CD14-positive monocyte (primary cell): ENCODE measurements at regions not wholly inside any gene's neighbourhood (a gene's known extent, or its start where the extent isn't known, plus 50 kb on each side); places are given as distances from the start of the nearest gene placed in this dataset.

Experiments
- DNase-seq, 3 donors: peaks; one replicate each; pipeline ENCODE4 v3.0.0-alpha.2; 2011 to 2022
- H2AFZ ChIP-seq: 2 replicates; pipeline ENCODE4 v1.6.0; 2012; ENCODE audit warnings: mild to moderate bottlenecking, low read depth, low read length, inconsistent platforms; ENCODE audit not compliant: insufficient read depth, poor library complexity, severe bottlenecking
- H3K27ac ChIP-seq, 2 donors: 1 replicate in 1 of 2; 2 replicates in 1 of 2; pipeline ENCODE4 v1.5.1; 2012 to 2013; ENCODE audit warnings: low read length in 2 of 2, control low read depth in 1 of 2, inconsistent platforms in 1 of 2, low read depth in 1 of 2, mild to moderate bottlenecking in 1 of 2
- H3K27me3 ChIP-seq, 2 donors: one replicate each; pipeline versions ENCODE4 v1.6.0 to v1.6.1; 2011 to 2013; ENCODE audit warnings: low read length in 2 of 2; ENCODE audit not compliant: control insufficient read depth in 2 of 2, insufficient read depth in 2 of 2
- H3K36me3 ChIP-seq, 2 donors: replicated peaks in 1 of 2; 1 replicate in 1 of 2; 2 replicates in 1 of 2; pipeline versions ENCODE4 v1.5.1 to v1.6.1; 2012 to 2013; ENCODE audit warnings: low read length in 2 of 2, control low read depth in 1 of 2, inconsistent platforms in 1 of 2, mild to moderate bottlenecking in 1 of 2; ENCODE audit not compliant: insufficient read depth in 2 of 2, control insufficient read depth in 1 of 2
- H3K4me1 ChIP-seq, 2 donors: 1 replicate in 1 of 2; 2 replicates in 1 of 2; pipeline versions ENCODE4 v1.5.1 to v1.6.1; 2012 to 2013; ENCODE audit warnings: low read length in 2 of 2, control low read depth in 1 of 2, inconsistent platforms in 1 of 2, mild to moderate bottlenecking in 1 of 2, moderate library complexity in 1 of 2; ENCODE audit not compliant: insufficient read depth in 2 of 2, control insufficient read depth in 1 of 2
- H3K4me2 ChIP-seq: replicated peaks from 2 replicates; pipeline ENCODE3; 2012; ENCODE audit warnings: low read length, moderate library complexity, mild to moderate bottlenecking; ENCODE audit not compliant: poor library complexity, severe bottlenecking; ENCODE audit errors: extremely low read depth
- H3K4me3 ChIP-seq, 3 experiments: fragments of 200-600 bp in 1 of 3; sonication (generic) in 1 of 3; replicated peaks in 1 of 3; 1 replicate in 2 of 3; 2 replicates in 1 of 3; pipeline ENCODE4 v1.5.1; 2011 to 2013; ENCODE audit warnings: low read length in 3 of 3, mild to moderate bottlenecking in 3 of 3, control low read depth in 2 of 3, low read depth in 2 of 3, inconsistent platforms in 1 of 3, moderate library complexity in 1 of 3
- H3K79me2 ChIP-seq: 2 replicates; pipeline ENCODE4 v1.6.0; 2012; ENCODE audit warnings: mild to moderate bottlenecking, control low read depth, inconsistent platforms, low read length, moderate library complexity; ENCODE audit not compliant: insufficient read depth
- H3K9ac ChIP-seq: 2 replicates; pipeline ENCODE4 v1.6.0; 2017; ENCODE audit warnings: low read length, mild to moderate bottlenecking; ENCODE audit not compliant: insufficient read depth, poor library complexity, severe bottlenecking
- H3K9me3 ChIP-seq, 2 donors: replicated peaks in 1 of 2; 1 replicate in 1 of 2; 2 replicates in 1 of 2; pipeline versions ENCODE4 v1.5.1 to v1.6.1; 2012 to 2013; ENCODE audit warnings: low read length in 2 of 2, control low read depth in 1 of 2; ENCODE audit not compliant: control insufficient read depth in 1 of 2, insufficient read depth in 1 of 2
- H4K20me1 ChIP-seq: 2 replicates; pipeline ENCODE4 v1.6.0; 2012; ENCODE audit warnings: mild to moderate bottlenecking, low read length, control low read depth, moderate library complexity; ENCODE audit not compliant: insufficient read depth
- H3K27ac Mint-ChIP-seq, 7 donors: one replicate each; pipeline ENCODE4 v1.8.0; 2020; ENCODE audit warnings: mild to moderate bottlenecking in 7 of 7, mixed read lengths in 7 of 7, moderate library complexity in 6 of 7, inconsistent platforms in 2 of 7
- H3K27me3 Mint-ChIP-seq, 3 donors: one replicate each; pipeline ENCODE4 v1.8.0; 2021 to 2022; ENCODE audit warnings: low read depth in 3 of 3, mild to moderate bottlenecking in 3 of 3, mixed read lengths in 3 of 3, moderate library complexity in 3 of 3, inconsistent platforms in 1 of 3
- H3K36me3 Mint-ChIP-seq, 2 donors: one replicate each; pipeline ENCODE4 v1.8.0; 2020; ENCODE audit warnings: mixed read lengths in 2 of 2, inconsistent platforms in 1 of 2, mild to moderate bottlenecking in 1 of 2
- H3K4me1 Mint-ChIP-seq: one replicate; pipeline ENCODE4 v1.8.0; 2020; ENCODE audit warnings: mild to moderate bottlenecking, mixed read lengths
- H3K4me3 Mint-ChIP-seq, 2 donors: one replicate each; pipeline ENCODE4 v1.8.0; 2020; ENCODE audit warnings: mild to moderate bottlenecking in 2 of 2, mixed read lengths in 2 of 2, moderate library complexity in 1 of 2
- H3K9me3 Mint-ChIP-seq, 7 donors: one replicate each; pipeline ENCODE4 v1.8.0; 2020 to 2022; ENCODE audit warnings: mixed read lengths in 7 of 7, mild to moderate bottlenecking in 6 of 7, moderate library complexity in 6 of 7, inconsistent platforms in 2 of 7
- CTCF ChIP-seq: fragments of 200-600 bp; IDR thresholded peaks from one replicate; pipeline ENCODE4 v1.8.0; 2022; ENCODE audit warnings: antibody characterized with exemption, mild to moderate bottlenecking
- WGBS: methylation state at CpG from one replicate; pipeline ENCODE4 v1.1.5; 2013; ENCODE audit warnings: missing lambda C conversion rate; ENCODE audit not compliant: insufficient coverage; 5-methylcytosine and 5-hydroxymethylcytosine counted together
- intact Hi-C, 2 donors: fragments of 100-400 bp; cut with micrococcal nuclease; formaldehyde crosslinking; loops; one replicate each; pipeline versions ENCODE4 v1.15.0 to v1.15.1; 2023

GRCh38 chr18:41135146-41135545 lies 819.9 kb upstream of the PIK3C3 start:
- Histone ChIP-seq H4K20me1 (no peaks in the 10 kb centered on the region), H3K27ac (no peak overlapping the region), H3K4me2 (no peak overlapping the region), H3K4me1 (no peaks in the 10 kb centered on the region), H3K27me3 (no peaks in the 10 kb centered on the region), H2AFZ (no peak overlapping the region), H3K36me3 (no peaks in the 10 kb centered on the region), H3K79me2 (no peaks in the 10 kb centered on the region), H3K9ac (no peak overlapping the region), H3K4me3 (no peak overlapping the region), H3K9me3 (no peaks in the 10 kb centered on the region)
- H3K4me1 Mint-ChIP-seq = no peaks in the 10 kb centered on the region
- H3K36me3 Mint-ChIP-seq = no peaks in the 10 kb centered on the region
- TF ChIP-seq CTCF = no peak
- intact Hi-C loops = no loop called here
- no peak overlapping the region for H3K4me3 Mint-ChIP-seq
- H3K27ac Mint-ChIP-seq = no peak overlapping the region
- H3K27me3 Mint-ChIP-seq = peaks cover 0 to 2% (median 0%) of the 10 kb centered on the region in 3 donors
- no peak for DNase-seq
- peaks cover 0 to 2% (median 0%) of the 10 kb centered on the region in 7 donors for H3K9me3 Mint-ChIP-seq
- no CpG with 5 or more reads among the region's 1 CpG for WGBS

DNA sequence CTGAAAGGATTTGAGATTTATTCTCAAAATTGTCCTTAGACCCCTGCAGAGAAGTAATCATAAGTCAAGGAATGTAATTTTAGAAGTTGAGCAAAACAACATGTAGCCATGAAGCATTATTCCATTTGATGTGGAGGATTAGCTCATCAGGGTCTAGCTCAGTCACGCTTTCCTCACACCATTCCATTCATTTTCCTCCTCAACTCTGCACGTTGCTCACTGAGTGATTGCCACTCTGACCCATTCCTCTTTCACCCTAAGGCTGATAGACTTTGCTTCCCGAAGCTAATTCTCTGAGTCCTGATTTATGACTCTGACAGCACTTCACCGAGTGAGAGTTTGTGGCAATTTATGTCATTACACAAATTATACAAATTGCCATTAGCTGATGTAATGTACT lies 820.6 kb upstream of the PIK3C3 start:
- Histone ChIP-seq H3K9ac (no peak overlapping the region), H3K9me3 (no peaks in the 10 kb centered on the region), H3K4me3 (no peak overlapping the region), H3K27ac (no peak overlapping the region), H3K4me2 (no peak overlapping the region), H2AFZ (no peak overlapping the region), H3K4me1 (no peaks in the 10 kb centered on the region), H3K36me3 (no peaks in the 10 kb centered on the region), H3K79me2 (no peaks in the 10 kb centered on the region), H3K27me3 (no peaks in the 10 kb centered on the region), H4K20me1 (no peaks in the 10 kb centered on the region)
- DNase-seq = no peak
- Mint-ChIP-seq H3K27ac (no peak overlapping the region), H3K4me1 (no peaks in the 10 kb centered on the region), H3K9me3 (peaks cover 0 to 2% (median 0%) of the 10 kb centered on the region in 7 donors), H3K36me3 (no peaks in the 10 kb centered on the region), H3K4me3 (no peak overlapping the region), H3K27me3 (peaks cover 0 to 2% (median 0%) of the 10 kb centered on the region in 3 donors)
- intact Hi-C loops = no loop called here
- no peak for TF ChIP-seq CTCF
- no CpG with 5 or more reads among the region's 4 CpGs for WGBS
